ENCODE measurements at regions not wholly inside any gene's neighbourhood (a gene's known extent, or its start where the extent isn't known, plus 50 kb on each side); places are given as distances from the start of the nearest gene placed in this dataset.

DNA sequence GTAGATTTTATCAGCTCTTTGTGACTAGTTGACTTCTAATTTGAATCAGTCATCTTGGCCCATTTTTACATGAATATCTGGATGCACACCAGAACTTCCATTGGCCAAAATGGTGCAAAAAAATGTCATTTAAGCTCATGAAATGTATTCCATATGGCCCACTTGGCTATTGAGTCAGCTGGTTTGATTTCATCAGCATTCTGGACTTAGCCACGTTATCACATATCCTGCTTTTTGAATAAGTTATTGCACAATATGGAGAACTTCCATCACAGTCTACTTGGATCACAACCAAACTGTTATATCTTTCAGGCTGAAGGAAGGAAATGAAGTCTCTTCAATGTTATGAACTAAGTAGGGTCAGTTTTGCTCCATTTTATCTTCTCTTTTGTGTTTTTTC lies 640.6 kb downstream of the PCDH7 start:
- DNase-seq (ENCODE audit: low read depth, low spot score) = no peak
- H3K4me3 ChIP-seq (ENCODE audit: low read length) = no peak overlapping the region

DNA sequence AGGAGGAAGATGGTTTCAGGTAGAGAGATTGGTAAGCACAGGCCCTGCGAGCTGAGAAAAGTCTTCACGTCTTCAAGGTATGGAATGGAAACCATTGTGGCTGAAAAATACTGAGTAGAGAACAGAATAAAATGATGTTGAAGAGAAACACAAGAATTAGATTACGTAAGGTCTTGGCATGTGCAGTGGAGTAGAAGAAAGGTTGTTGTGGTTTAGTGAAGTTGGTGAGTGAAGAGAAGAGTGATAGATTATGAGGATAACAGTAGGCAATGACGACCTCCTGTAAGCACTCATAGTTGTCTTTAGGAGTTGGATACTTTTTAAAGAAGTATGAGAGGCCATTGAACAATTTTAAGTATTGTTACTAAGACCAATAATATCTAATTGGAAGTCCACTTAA lies 642.6 kb downstream of the PCDH7 start:
- DNase-seq (ENCODE audit: low read depth, low spot score) = no peak
- no peak overlapping the region for H3K4me3 ChIP-seq (ENCODE audit: low read length)

DNA sequence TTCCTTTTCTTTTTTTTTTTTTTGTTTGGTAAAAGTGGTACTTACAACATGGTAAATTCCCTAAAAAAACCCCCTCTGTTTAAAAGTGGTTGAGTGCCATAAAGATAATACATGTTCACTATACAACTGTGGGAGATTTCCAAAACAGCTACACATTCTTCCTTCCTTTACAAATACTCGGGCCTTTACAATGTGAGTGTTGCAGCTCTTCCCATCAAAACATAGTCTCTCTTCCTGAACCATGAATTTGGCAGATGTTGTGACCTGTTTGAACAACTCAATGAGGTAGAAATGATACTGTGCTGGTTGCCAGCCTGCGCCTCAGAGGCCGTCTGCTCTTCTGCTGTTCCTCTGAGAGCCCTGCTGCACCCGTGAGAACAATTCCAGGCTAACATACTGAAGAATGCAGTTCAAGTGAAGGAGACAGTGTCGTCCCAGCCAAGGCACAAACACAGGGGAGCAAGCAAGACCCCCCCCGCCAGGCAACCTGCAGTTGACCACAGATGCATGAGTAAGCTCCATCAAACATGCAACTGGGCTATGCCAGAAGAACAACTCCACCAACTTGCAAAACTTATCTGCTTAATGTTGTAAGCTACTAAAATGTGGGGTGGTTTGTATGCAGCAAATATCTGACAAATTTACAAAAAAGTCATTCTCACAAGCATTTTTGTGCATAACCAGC lies 645.0 kb downstream of the PCDH7 start:
- no peak for DNase-seq (ENCODE audit: low read depth, low spot score)
- H3K4me3 ChIP-seq (ENCODE audit: low read length) = no peak overlapping the region

DNA sequence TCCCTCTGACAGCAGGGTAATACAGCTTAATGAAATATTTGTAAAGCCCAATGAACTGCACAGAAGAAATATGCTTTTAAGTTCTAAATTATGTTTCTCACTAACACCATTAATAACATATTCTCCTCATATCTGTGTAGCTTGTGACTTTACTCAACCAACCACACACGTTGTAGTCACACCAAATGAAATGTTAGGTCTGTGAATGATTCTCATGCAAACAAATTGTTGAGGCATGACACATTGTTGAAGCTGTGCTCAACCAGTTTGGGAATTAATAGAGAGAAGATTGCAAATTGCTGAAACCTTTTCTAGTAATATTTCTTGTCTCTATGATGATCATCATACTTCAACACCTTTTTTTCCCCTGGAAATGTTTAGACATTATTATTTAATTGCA lies 645.9 kb downstream of the PCDH7 start:
- no peak for DNase-seq (ENCODE audit: low read depth, low spot score)
- no peak overlapping the region for H3K4me3 ChIP-seq (ENCODE audit: low read length)

DNA sequence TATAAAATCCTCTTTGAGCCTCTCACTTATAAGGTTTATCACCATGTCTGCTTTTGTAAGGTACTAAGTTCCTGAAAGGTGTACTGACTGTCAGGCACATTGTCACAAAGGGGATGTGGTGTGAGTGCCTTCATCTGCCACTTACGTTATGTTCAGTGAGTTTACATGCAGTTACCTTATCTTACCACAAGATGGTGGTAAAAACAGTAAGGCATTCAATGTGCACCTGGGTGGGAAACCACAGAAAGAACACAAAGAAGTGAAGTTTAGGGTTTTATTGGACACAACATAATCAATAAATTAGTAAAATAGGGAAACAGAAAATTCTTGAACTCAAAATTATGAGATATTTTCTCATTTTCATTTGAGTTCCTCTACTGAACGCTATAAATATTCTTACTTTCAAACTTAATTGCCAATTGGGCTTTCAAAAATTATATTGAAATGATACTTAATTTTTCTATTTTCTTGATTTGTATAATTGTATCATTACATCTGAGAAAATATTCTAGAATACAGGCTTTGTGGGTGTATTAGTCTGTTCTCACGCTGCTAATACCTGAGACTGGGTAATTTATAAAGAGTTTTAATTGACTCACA lies 650.8 kb downstream of the PCDH7 start:
- DNase-seq (ENCODE audit: low read depth, low spot score) = peak; percentile 69
- no peak overlapping the region for H3K4me3 ChIP-seq (ENCODE audit: low read length)

DNA sequence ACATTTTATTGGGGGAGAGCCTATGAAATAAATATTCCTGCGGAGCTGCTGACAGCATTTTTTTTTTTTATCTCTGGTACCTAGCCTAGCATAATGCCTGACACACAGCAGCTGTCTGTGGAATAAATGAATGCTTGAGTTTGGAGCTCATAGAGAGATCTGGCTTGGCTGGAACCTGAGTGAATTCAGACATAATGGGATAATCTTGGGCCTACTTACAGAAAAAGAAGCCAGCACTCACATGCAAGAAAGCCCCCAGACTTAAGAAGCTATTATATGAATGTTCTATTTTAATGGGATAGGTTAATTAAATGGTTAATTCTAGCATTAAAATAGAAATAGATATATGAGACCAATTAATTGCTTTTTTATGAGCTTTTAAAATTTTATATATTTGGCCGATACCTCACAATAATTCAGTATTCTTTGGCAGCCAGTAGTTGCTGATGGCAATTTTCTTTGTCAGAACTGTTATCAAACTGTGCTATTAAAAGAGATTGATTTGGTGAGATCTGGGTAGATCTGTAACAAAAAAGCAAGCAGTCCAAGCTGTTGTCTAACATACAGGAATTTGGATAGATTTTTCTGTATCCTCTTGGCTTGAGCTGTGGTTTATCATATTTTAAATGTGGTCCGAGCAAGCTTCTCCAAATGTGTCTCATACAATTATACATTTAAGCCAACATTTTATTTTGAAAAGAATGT lies 654.2 kb downstream of the PCDH7 start:
- no peak overlapping the region for H3K4me3 ChIP-seq (ENCODE audit: low read length)
- DNase-seq (ENCODE audit: low read depth, low spot score) = no peak

DNA sequence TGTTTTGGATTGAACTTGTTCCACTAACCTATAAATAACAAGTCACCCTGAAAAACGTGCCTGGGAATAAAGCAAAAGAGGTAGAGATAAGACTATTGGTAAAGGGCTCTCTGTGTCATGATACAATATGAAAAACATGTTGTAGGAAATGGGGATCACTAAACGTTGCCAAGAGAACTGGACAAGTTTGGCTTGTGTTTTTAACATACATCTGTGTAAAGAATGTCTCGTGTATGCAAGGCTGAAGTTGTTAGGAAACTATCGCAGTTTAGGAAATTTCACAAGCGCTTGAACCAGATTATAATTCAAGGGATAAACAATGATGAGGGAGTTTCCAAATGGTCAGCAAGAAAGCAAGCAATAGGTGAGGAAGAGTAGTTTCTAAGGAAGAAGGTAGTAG lies 655.8 kb downstream of the PCDH7 start:
- DNase-seq (ENCODE audit: low read depth, low spot score) = no peak
- H3K4me3 ChIP-seq (ENCODE audit: low read length) = no peak overlapping the region

DNA sequence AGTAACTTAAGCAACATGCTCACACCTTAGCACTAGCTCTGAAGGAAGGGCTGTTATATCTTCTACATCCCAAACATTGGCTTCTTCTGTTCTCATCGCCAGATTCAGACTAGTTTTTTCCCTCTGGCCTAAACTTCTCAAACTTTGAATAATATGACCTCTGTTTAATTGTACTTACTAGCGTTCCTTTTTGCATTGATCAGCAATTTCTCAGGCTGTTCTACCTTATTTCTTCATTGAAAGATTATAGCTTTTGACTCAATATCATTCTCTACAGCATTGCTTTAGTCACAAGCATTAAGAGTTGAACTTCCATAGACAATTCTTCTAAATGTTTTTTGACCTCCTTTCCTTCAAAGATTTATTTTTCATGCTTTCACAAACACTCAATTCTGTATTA lies 659.2 kb downstream of the PCDH7 start:
- no peak for DNase-seq (ENCODE audit: low read depth, low spot score)
- H3K4me3 ChIP-seq (ENCODE audit: low read length) = no peak overlapping the region

DNA sequence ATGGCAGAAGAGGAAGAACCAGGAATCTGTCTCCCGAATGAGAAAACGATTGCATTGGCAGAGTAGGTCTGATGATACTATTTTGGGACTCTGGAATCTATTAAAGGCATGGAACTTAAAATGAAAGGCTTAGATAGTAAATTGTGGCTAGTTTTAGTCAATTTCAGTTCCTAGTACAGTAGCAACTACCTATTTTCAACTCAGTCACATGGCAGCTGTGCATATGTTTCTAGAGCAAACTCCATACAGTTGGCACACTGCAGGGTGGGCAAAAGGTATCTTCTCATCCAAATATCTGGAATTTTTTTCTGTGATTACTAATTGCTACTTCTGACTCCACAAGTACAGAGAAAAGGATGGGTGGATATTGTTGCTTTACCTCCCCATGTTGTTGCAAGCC lies 663.6 kb downstream of the PCDH7 start:
- H3K4me3 ChIP-seq (ENCODE audit: low read length) = no peak overlapping the region
- DNase-seq (ENCODE audit: low read depth, low spot score) = no peak

DNA sequence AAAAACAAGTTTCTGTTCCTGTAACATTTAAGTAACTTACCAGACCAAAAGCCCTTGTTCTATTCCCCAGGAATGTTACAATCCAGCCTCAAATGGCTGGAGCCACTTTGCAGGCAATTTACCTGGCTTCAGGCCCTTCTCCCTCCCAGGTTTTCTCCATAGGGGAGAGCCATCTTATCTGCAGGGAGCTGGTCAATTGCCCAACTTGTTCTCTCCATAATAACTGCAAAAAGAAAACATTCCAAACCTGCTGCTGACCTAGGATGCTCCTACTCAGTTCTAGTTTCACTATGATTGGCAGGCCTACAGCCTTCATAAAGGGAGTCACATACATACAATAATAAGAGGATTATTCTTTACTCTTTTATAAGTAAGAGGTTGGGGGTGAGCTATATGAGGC lies 670.7 kb downstream of the PCDH7 start:
- no peak for DNase-seq (ENCODE audit: low read depth, low spot score)
- H3K4me3 ChIP-seq (ENCODE audit: low read length) = no peak overlapping the region

DNA sequence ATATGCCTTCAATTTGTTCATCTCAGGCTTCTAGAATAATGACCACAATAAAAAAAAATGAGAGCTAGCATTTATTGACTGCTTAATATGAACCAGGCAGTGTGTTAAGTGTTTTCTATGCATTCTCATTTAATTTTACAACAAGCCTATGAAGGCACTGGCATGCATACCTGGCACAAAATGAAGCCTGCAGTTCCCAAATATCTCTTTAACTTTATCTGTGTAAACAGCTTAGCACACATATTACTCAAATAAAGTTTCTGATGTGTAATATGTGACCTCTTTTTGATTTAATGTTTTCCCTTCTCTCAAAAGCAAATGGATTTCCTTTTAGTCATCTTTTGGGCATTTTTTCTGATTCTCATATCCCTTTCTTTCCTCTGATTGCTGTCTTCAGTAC lies 671.8 kb downstream of the PCDH7 start:
- no peak for DNase-seq (ENCODE audit: low read depth, low spot score)
- no peak overlapping the region for H3K4me3 ChIP-seq (ENCODE audit: low read length)

DNA sequence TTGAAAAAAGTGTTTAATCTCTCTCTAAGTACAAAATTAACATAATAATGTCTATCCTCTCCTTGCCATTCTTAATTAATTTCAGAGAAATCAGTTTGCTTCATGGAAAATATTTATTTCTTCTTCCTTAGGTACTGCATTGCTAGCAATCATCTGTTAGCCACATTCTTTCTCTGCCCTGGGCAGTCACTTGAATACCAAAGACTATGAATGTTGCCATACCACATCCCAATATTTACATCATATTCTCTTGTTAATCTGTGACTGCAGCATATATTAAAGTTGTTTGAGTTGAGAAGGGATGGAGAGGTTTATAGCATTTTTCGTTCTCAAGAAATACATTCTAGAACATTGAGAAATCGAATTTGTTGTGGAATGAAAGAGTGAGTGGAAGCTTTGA lies 672.8 kb downstream of the PCDH7 start:
- H3K4me3 ChIP-seq (ENCODE audit: low read length) = no peak overlapping the region
- DNase-seq (ENCODE audit: low read depth, low spot score) = no peak

DNA sequence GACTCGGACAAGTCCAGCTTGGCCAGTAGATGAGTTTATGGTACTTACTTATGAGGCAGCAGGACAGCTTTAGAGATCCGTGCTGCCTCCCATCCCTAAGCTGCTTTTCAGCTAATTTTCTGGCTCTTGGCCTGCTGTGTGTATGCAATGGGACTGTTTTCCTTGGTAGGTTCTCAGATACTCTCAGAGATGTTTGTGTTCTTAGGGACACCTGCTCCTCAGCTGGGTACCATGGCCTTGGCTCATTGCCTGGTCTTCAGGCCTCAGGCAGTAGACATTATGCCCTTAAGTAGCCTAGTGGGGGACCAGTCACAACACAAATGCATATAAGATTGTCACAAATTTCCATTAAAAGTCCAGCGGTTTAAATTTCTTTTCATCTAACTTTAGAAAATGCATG lies 688.0 kb downstream of the PCDH7 start:
- no peak overlapping the region for H3K4me3 ChIP-seq (ENCODE audit: low read length)
- DNase-seq (ENCODE audit: low read depth, low spot score) = no peak

DNA sequence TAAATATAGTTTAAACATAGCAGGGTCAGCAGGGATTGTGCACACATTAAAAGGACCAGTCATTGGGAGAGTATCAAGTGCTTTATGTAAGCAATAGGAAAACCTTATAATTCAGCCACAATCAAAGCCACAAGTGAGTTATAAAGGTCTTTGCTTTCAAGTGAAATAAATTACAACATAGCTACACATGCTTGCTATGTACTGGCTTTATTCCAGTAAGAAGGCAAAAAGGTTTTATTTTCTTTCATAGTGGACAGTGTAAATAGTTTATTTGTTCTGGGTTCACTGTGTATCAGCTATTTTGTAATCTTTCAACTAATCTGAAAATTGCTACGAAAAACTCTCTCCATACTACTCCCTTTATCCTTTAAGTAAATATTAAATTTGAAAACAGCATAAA lies 691.4 kb downstream of the PCDH7 start:
- DNase-seq (ENCODE audit: low read depth, low spot score) = no peak
- no peak overlapping the region for H3K4me3 ChIP-seq (ENCODE audit: low read length)

DNA sequence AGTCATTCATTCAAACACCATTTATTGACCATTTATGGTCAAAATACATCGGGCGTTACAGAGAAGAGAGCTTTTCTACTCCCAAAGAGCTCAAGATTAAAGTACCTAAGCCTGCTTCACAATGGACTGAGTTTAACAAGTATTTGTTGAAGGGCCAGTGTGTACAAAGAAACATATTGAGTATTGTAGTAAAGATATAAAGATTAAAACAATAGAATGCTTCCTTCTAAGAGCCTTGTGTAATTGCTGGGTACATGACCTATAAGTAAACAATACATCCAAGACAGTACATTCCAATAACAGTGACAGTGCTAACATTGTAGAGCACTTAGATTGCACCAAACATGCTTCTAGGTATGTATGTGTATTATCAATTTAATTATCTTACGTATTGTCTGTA lies 695.5 kb downstream of the PCDH7 start:
- DNase-seq (ENCODE audit: low read depth, low spot score) = no peak
- no peak overlapping the region for H3K4me3 ChIP-seq (ENCODE audit: low read length)

DNA sequence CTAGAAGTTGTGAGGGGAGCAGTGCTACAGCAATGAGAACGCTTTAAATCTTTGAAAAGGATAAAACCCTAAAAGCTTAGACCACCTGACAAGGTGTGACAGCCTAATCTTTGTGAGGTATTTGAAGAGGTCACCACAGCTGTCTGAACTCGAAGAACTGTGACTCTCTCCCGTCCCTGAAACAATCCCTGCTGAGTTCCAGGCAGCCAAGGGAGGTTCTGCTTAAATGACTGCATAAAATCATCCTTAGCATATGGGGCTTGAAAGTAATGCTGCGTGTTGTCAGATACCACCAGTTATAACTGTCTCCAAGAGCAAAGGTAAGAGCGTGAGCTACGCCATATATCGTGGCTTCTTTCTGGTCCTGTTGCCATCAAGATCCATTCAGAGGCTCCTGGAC lies 696.3 kb downstream of the PCDH7 start:
- H3K4me3 ChIP-seq (ENCODE audit: low read length) = no peak overlapping the region

DNA sequence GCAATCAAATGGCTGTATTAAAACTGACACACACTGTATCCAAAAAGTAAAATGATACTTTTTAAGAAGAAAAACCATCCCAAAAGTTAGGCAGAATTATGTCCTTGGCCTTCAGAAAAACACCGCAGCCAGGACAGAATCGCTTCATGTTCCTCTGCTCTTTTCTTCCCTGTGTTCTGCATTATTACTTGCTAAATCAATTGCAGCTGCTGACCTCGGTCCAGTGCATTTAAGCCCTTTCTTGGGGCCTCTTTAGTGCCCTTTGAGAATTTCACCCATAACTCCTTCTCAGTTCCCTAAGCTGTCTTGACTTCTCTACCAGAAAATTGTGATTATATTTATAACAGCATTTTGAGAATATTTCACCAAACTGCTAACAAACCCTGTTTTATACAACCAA lies 696.9 kb downstream of the PCDH7 start:
- DNase-seq (ENCODE audit: low read depth, low spot score) = no peak
- no peak overlapping the region for H3K4me3 ChIP-seq (ENCODE audit: low read length)

More for the DNA sequence above, 696.3 kb downstream of the PCDH7 start:
- no peak for DNase-seq (ENCODE audit: low read depth, low spot score)

DNA sequence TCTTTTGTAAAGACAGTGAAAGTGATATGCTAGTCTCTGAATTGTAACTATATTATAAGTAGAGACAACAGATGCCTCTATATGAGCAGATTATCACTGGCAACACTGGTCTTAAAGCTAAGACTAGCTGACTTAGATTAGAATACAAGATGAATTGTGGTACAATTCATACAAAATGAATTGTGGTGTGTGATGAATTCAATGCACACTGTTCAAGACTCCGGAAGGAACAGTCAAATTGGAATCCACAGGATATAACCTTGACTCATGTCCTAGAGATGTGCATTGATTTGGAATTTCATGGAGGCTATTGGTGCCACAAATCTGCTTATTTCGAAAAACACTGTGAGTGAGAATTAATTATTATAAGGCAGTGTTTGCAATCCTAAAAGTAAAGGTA lies 701.8 kb downstream of the PCDH7 start:
- no peak overlapping the region for H3K4me3 ChIP-seq (ENCODE audit: low read length)
- DNase-seq (ENCODE audit: low read depth, low spot score) = no peak

DNA sequence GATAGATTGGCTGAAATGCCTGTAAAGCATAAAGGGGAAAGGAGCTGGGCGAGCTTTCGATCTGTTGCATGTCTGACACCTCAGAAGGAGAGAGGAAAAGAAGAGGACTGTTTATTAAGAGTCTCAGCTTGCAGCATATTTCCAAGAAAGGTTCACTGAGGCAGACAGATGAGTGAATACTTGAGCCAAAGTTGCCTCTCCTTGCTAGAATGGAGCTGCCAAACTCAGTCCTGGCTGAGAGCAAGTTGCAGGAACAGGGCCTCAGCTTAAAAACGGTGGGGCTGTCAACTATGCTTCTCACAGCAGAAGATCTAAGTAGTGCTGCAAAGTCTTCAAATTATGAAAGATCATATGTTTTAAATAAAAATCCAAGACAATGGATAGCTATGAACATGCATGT lies 707.5 kb downstream of the PCDH7 start:
- no peak for DNase-seq (ENCODE audit: low read depth, low spot score)
- no peak overlapping the region for H3K4me3 ChIP-seq (ENCODE audit: low read length)

DNA sequence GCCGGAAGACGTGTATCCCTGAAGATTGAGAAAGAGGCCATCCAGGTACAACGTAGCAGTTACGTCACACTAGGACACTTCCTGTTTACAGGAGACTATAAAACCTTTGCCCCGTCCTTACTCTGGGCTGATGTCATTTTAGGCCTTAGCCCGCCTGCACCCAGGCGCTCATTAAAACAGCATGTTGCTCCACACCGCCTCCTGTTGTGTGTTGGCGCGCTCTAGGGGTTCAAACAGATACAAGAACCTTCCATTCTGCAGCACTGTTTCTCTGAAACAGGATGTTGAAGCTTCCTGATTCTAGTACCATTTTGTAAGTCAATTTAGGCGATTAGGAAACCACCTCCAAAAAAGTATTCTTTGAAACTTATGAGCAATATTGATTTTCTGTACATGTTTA lies 722.1 kb downstream of the PCDH7 start:
- no peak overlapping the region for H3K4me3 ChIP-seq (ENCODE audit: low read length)
- no peak for DNase-seq (ENCODE audit: low read depth, low spot score)

DNA sequence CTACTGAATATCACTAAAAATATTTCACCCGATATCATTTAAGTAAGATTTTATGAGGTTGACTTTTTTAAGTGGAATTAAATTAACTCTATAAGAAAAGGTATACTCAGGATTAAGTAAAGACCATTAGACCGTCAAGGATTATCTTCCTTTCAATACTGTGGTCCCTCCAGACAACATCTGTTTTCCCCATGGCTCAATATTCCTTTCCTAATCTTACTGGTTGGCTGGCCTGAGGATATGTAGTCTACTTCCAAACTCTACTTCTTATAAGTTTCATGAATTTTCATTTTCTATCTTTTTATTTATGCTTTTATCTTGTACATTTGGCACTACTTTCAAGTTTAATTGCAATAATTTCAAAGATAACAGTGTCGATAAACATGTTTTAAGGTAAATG lies 725.4 kb downstream of the PCDH7 start:
- H3K4me3 ChIP-seq (ENCODE audit: low read length) = no peak overlapping the region
- DNase-seq (ENCODE audit: low read depth, low spot score) = no peak
